Hepatic stellate cell (primary cell): ENCODE measurements at regions not wholly inside any gene's neighbourhood (a gene's known extent, or its start where the extent isn't known, plus 50 kb on each side); places are given as distances from the start of the nearest gene placed in this dataset.
"Not testable (repeated sequence)": the region's sequence is repeated elsewhere in the genome, so short reads cannot be mapped to it uniquely, and the experiment has no call there.

Experiments used
- DNase-seq: peaks from one replicate; pipeline ENCODE4 v3.0.0; 2011; ENCODE audit warnings: low spot score

DNA sequence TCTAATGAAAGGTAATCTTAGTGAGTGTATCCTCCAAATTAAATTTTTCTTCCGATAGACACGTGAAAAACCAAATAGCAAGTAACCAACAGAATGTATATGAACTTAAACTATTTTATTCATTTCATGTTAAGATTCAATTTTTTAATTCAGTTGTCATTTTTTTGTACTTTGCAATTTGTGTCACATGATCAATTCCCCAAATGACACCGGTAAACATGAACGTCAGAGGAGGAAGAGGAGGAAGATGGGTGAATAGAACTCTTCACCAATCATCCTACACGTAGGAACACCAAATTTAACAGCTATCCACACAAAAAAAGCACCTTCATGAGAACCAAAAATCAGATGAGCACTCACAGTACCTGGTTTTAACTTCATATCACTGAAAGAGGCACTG, 401.4 kb upstream of the MIR17HG start:
- DNase-seq = not testable (repeated sequence)

DNA sequence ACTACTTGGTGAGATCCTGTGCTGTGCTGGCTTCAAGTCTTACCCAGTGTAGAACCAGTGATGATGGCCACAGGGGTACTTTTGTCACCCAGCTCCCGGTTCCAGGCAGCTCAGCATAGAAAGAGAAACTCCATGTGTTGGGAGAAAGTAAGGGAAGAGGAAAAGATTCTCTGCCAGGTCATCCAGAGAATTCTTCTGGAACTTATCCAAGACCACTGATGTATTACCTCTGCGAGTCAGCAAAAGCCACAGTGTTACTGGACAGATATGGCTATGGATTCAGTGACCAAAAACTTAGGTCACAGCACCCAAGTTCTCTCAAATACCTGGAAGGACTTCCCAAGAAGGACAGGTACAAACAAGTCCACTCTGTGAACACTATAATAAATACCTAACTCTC, 399.5 kb upstream of the MIR17HG start:
- no peak for DNase-seq

DNA sequence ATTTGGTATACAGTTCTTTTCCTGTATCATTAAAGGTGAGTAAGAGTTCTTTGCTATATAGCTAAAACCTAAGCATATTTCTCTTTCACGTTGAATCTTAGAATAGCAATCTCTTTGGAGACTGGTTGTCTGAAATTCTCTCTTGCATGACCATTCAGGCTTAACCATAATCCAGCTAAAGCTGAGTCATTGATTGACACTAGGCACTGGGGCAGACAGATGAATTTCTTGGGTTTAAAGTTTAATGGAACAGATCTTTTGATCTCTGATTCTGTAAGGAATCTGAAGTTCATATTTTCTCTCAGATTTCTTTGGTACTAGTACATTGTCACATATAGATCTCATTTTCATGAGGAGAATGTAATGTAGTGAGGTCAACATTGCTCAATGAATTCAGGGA, 397.3 kb upstream of the MIR17HG start:
- no peak for DNase-seq

DNA sequence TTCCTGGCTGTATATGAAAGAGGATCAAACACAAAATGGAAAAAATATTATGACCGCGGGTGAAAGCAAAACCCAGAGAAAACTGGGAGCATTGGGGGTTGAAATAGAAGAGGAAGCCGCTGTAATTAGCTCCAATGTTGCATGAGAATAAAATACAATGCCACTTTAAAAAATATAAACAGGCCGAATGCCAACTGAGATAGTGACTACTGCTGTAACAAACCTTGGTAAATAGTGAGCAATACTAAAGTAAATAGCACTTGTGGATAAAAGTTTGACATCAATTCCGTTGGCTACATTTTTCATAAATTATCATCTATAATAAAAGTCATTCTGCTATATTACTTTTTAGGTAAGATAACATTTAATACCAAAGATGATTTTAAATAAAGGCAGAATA, 395.8 kb upstream of the MIR17HG start:
- DNase-seq = no peak

DNA sequence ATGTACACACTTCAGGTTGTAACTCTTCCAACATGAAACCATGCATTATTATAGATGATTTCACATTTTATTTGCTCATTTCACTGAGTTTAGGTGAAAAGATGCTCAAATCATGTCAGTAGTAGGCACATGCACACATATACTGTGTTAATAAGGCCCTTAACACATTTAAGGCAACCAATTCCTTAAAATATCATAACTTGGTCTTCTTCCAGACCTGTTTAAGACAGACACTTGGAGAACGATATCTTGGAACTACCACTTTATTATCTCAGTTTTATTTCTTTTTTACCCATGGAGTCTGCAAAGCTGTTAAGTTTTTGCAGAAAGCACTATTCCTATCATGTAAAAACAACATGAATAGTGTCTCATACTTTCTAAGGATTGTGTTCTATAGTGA, 395.2 kb upstream of the MIR17HG start:
- DNase-seq = no peak

DNA sequence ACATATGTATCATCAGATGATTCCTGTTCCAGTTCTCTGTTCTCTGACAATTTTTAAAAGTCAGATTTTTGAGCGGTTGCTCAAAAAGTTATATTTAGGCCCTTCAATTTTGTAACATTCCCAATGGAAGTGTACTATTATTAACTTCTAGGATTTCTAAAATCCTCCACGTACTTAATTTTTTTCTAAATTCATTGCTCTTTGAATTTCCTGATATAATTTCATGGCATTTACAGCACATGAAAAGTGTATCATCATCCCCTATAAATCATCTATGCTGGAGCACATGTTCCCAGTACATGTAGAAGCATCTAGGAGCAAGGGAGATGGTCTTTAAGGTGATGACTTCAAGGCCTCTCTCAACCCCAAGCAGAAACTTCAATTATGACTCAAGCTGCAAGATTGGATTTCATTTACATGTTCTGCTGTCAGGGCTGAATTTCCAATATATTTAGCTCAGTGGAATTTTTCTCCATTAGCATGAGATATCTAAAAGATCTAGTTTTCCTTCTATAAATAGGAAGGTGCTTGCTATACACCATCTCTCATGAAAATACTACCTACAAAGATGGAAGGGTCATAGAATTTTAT, 392.8 kb upstream of the MIR17HG start:
- no peak for DNase-seq

DNA sequence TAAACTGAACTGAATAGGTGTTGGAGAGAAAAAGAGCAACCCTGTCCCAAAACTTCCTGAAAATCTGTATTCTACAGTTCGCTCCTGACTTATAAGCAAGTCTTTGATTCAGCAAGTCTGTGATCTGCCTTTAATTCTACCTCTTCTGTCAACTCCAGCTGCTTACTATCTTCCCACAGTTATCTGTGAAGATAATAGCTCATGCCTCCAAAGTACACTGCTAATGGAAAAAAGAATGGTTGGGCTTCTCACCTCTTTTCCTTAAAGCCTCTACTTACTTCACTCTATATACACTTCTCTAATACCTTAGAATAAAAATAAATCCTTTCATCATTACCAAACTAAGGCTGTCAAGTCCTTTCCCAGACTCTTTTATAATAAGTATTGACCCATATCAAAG, 391.5 kb upstream of the MIR17HG start:
- no peak for DNase-seq

DNA sequence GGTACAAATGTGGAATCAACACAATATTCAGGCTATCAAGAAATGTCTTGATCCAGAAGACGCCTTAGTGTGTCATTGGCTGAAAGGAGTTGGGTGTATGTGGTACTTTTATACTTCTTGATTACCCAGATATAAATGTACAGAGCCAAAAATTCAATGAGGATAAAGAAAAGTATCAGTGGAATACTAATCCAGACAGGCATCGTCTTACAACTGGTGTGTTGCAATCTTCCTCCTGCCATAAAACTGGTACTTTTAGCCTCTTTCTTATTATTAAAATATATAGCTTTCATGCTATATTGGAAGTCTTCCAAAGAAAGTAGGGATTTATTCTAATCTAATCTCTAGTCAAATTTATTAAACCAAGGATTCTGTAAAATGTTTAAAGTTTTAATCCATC, 388.6 kb upstream of the MIR17HG start:
- no peak for DNase-seq

DNA sequence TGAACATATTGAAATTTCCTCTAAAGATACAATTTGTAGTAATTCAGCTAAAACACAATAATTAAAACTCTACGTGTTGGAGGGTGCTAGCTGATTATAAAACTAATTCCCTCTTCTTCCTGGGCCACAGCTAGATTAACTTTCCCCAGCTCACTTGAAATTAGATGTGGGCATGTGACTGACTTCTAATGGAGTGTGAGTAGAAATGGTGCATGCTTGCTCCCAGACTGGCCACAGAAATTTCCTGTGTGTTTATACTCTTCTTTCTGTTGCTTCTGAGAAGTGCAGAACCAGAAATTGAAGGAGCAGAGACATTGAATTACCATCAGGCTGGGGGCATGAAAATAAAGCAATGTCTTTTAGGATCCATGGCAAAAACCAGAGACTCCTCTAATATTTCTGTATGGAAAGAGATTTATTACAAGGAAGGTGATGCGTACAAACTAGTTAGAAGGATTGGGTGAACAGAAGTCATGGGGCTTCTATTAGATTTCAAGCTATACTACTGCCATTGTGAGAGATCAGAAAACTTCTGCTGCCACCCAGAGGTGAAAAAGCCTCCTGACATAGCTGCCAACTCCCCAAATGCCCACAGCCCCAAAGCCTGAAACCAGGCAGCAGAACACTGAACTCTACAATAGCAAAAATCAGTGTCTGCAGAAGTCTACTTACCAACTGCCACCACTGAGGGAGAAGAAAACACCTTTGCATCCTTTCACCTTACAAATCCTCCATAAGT, 379.2 kb upstream of the MIR17HG start:
- DNase-seq = no peak

DNA sequence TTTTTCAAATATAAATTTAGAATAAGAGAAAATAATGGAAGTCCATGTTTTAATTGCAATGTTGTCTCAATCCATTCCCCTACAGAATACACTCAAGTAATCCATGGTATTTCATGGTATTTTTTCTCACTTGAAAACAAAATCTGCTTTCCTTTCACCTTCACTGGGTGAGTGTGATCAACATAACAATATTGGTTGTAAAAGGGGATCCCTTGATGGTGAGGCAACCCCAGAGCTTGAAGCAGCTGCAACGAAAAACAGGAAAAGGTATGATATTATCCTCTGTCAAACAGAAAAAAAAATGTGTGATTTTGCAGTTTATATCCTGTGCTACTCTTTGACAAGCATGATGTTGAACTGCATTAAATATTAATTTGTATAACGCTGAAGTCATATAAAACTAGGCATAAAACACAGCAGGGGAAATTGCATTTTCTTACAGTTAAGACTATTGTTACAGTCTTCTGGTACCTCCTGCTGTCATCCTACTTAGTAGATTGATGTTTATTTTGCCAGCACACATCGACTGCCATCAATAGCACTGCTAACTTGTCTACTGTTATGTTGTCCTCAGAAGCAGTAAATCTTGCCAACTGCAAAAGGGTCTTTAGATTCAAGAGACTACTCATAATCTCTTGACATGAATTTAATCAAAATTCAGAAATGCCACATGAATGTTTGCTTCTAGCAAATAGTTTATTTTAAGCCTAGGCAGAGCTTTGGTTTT, 373.1 kb upstream of the MIR17HG start:
- DNase-seq = no peak

DNA sequence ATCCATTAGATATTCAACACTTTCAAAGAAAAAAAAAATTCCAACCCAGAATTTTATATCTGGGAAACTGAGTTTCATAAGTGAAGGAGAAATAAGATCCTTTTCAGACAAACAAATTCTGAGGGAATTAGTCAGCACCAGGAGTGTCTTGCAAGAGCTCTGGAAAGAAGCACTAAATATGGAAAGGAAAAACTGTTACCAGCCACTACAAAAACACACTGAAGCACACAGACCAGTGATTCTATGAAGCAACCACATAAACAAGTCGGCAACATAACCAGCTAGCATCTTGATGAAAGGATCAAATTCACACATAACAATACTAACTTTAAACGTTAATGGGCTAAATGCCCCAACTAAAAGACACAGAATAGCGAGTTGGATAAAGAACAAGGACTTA, 368.4 kb upstream of the MIR17HG start:
- no peak for DNase-seq

DNA sequence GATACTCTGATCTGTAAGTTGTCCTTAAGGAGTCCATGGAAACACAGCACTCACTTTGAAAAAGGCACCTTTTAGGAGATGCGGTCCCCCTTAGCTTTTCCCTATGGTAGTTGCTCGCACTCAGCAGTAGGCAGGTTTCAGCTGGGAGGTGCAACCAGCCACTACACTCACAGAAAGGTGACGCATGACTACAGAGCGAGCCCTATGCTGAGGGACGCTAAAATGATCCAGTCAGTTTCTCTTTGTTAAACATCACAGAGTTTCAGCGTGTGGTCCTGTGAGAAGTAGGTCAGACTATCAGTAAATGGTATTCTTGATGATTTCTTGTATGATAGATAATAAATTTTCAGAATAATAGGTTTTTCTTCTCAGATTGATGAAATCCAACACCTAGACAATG, 362.7 kb upstream of the MIR17HG start:
- DNase-seq = no peak

DNA sequence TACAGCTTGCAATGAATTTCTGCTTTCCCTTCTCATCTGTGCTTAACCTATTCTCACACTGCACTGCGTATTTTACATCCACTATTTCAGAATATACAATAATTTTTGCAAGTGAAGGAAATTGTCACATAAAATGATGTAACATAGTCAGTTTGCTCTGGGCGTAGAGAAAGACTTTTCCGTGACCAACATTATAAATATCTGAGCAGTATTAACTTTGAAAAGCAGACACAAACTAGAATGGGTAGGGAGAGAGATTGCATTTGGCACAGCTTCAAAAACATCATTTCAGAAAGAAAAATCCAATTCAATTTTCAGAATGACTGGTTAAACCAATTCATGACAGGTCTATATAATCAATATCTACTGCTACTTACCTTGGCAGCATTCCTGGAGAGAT, 352.5 kb upstream of the MIR17HG start:
- no peak for DNase-seq

DNA sequence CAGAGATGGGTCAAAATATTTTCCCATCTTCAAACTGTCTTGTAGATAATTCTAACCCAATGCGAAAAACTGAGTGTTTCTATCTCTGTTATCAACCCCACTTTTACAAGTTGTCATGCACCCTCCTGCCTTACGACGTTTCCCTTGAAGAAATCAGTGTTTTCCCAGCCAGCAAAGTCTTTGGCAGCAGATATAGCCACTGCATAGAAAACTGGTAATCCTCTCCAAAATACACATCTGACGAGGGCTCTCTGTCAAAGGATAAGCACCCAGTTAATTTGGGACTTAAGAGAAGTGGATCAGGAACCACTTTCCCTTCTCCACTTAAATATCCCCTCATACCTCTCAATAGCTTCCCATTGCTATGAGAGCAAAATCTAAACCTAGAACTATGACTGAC, 351.9 kb upstream of the MIR17HG start:
- no peak for DNase-seq

DNA sequence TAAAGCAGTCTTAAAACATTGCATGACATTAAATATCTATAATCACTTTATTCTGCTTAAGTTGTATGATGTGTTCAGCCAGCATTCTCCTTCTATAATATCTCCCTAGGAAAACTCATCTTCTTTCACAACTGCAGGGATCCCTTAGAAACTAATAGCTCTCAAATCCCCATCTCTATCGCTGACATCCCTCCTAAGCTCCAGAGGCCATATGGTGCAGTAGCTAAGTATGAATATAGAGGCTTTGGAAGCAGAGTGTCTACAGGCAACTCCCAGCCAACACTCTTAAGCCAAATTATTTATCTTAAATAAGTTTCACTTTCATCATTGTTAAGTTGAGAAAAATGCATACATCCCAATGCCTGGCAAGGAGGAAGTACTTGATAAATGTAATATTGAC, 349.5 kb upstream of the MIR17HG start:
- no peak for DNase-seq

DNA sequence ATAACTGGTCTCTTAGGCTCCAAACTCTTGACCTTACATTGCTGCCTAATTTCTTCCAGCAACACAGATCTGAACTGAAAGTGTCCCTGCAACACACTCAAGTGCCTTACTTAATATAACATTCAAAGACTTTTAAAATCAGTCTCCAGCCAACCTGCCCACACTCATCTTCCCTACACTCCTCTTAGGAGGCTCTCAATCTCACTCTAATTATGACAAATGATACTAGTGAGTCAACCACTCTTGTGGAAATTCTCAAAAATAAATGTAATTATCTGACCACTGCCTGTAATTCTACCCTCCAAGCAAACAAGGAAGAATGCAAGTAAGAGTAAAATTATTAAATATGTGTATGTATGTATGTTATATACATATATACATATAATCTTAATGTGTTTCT, 348.1 kb upstream of the MIR17HG start:
- DNase-seq = no peak

DNA sequence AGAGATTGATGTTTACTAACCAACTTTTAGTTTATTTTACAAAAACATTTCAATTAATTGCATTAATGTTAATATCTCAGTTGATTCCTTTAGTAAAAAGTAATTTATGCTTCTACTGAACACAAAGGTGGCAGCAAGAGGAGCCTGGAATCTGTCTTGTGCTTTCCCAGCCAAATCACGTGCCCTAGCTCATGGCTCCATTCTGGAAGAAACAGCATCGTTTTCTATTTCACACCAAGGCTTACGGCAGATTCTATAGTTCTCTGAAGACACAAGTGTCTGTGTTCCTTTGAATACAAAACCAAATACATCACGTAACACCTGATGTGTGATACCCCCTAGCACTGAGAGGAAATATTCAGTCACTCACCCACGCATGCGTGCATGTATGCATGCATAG, 346.1 kb upstream of the MIR17HG start:
- no peak for DNase-seq

DNA sequence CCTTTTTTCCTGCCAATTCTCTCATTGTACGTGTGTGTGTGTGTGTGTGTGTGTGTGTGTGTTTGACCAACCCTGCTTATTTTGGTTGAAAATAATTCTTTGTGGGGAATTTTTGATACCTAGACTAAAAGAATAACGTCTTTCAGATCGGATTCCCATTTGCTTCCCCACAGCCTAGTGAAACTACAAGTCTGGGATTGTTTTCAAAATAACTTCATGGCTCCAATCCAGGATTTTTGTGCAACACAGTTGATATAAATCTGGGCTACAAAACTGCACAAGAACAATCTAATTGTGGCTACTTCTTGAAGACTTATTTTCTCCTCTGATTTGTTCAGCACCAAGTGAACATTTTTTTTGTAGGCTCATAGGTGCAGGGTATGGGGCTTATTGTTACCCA, 332.8 kb upstream of the MIR17HG start:
- DNase-seq = no peak

DNA sequence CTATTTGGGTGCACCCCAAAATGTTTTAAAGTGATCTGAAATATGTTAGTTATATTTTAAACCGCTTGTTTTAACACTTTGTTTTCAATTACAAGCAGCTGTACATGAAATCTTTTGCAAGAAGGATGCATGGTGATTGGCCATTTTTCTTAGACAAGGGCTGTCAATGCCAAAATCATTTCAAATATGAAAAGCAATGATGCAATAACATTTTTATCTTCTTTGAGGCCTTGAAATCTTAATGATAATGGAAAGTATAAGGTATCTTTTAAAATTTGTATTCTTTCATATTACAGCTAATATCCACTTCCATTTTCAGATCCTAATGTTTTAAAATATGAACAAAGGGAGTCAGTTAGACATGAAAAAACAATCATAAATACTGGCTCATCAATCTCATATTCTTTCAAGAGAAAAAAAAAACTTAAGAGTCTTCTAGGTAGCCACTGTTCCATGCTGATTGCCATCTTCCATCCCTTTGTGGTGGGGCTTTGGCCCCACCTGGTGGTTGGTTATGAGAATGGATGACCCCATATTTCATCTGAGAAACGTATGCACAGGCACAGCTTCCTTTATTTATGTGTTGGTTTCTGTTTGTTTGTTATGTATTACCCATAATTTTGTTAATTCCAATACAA, 330.3 kb upstream of the MIR17HG start:
- peak; percentile 15 for DNase-seq

DNA sequence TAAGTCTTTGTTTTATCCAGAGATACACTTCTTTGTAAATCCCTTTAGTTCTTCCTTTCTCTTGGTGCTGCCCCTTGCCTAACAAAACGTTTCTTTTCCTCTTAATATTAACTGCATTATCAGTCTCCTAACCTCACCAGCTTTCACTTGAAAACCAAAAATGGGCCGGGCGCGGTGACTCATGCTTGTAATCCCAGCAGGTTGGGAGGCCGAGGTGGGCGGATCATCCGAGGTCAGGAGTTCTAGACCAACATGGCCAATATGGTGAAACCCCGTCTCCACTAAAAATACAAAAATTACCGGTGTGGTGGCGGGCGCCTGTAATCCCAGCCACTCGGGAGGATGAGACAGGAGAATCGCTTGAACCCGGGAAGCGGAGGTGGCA, 329.8 kb upstream of the MIR17HG start:
- no peak for DNase-seq

DNA sequence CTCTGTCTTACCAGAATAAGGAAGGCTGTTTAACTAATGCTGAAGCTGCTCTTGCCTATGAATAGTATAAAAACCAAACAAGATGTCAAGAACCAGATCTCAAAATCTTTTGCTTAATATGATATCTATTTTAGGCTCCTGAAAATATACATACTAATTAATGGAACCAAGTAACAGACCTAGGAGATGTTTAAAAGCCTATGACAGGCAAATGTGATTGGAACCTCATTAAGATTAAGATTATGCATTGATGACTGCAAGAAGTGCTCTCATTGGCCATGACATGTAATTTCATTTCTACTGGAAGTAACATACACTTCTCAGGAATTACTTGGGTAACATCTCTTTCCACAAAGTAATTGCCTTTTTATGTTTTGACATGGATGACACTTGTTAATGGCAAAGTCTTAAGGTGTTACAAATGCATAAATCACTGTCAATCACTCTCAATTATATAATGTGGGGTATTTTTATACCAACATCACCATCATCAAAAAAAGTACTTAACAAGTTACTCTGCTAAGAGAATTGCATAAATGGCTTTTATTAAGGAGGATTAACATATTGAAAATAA, 326.9 kb upstream of the MIR17HG start:
- no peak for DNase-seq

DNA sequence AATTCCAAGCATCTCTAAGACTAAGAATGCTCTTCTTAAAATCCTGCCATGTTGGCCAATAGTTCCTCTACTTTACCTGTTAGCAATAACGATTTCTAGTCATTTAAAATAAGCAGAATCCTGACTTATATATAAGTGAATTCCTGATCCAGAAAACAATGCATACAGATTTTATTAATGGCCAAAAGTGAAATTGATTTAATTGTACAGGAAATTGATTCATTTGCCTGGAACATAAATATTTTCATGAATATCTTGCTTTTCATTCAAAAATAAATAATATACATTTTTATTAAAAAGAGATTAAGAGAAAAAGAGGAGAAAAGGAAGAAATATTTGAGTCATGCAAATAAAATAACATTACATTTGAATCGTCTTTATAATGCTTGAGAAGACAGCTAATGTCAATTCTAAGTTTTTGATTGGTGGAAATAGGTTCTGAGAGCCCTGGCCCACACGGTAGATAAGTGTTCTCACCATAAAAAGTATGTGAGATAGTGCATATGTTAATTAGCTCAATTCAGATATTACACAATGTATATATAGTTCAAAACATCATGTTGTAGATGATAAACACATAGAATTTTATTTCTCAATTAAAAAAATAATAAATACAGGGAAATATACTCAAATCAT, 323.2 kb upstream of the MIR17HG start:
- no peak for DNase-seq
